ENCODE measurements at regions not wholly inside any gene's neighbourhood (a gene's known extent, or its start where the extent isn't known, plus 50 kb on each side); places are given as distances from the start of the nearest gene placed in this dataset.

DNA sequence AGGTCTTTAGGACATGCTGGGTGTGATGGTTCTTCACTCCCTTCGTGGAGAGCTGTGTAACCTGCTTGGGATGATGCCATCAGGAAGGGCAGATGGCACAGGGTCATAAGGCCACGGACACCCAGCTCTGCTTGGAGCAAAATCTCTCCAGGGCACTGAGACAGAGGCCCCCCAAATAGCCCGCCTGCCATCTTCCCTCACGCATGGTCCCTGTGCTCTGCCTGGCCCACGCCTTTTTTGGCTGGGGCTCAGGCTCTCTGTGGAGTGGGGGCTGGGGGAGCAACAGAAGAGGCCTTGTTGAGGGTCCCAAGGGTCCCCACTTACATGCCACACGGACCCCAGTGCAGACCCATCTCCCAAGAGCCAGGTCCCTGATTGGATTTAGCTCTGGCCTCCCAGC lies 93.3 kb upstream of the RET start:
- TF ChIP-seq FOXM1 (IDR thresholded peaks at IDR 0.05; ENCODE audit: borderline replicate concordance) (no peak), CTBP1 (IDR thresholded peaks at IDR 0.05; ENCODE audit: borderline replicate concordance) (no peak), BHLHE40 (IDR thresholded peaks at IDR 0.05; ENCODE audit: borderline replicate concordance) (no peak), SP1 (IDR thresholded peaks at IDR 0.05) (no peak)

Data from HEK293T (cell line).